ENCODE measurements at regions not wholly inside any gene's neighbourhood (a gene's known extent, or its start where the extent isn't known, plus 50 kb on each side); places are given as distances from the start of the nearest gene placed in this dataset.

GRCh38 chr20:19937651-19938420 lies 79.3 kb upstream of the NAA20 start:
- DNase-seq (ENCODE audit: low spot score in 2 of 2): no peak
- Histone ChIP-seq H3K9me3 (no peaks in the 10 kb centered on the region), H3K4me3 (peak overlapping the region in 1 of 4 donors; percentile 44), H3K27me3 (no peaks in the 10 kb centered on the region), H3K27ac (peak overlapping the region in 3 of 4 donors; percentile 21 to 83 (median 83)), H3K4me1 (peaks cover 0 to 63% (median 18%) of the 10 kb centered on the region in 4 donors), H3K36me3 (peaks cover 0 to 37% (median 0%) of the 10 kb centered on the region in 3 donors)
- 82% methylated on average over 8 of the region's 8 CpGs for WGBS, 2 donors
- TF ChIP-seq POLR2A (IDR thresholded peaks at IDR 0.05) (no peak), EP300 (IDR thresholded peaks at IDR 0.05) (no peak), CTCF (IDR thresholded peaks at IDR 0.05) (no peak)

GRCh38 chr20:19938421-19939090 lies 78.6 kb upstream of the NAA20 start:
- WGBS, 2 donors: 96% methylated on average over 4 of the region's 4 CpGs
- no peak overlapping the region for H3K27ac ChIP-seq

GRCh38 chr20:19940988-19941460 lies 76.1 kb upstream of the NAA20 start:
- H3K4me1 ChIP-seq: peaks cover 0 to 70% (median 31%) of the 10 kb centered on the region in 4 donors

More at GRCh38 chr20:19938421-19939090, 78.6 kb upstream of the NAA20 start:
- H3K27me3 ChIP-seq: no peaks in the 10 kb centered on the region
- no peaks in the 10 kb centered on the region for H3K9me3 ChIP-seq
- TF ChIP-seq POLR2A (IDR thresholded peaks at IDR 0.05) (no peak), CTCF (IDR thresholded peaks at IDR 0.05) (no peak), EP300 (IDR thresholded peaks at IDR 0.05) (no peak)
- peaks cover 0 to 37% (median 0%) of the 10 kb centered on the region in 3 donors for H3K36me3 ChIP-seq
- H3K4me1 ChIP-seq: peaks cover 0 to 65% (median 22%) of the 10 kb centered on the region in 4 donors
- no peak overlapping the region for H3K4me3 ChIP-seq
- DNase-seq (ENCODE audit: low spot score in 2 of 2): no peak

GRCh38 chr20:19942611-19943010 lies 74.6 kb upstream of the NAA20 start:
- no peak for DNase-seq (ENCODE audit: low spot score in 2 of 2)
- Histone ChIP-seq H3K36me3 (peaks cover 0 to 26% (median 0%) of the 10 kb centered on the region in 3 donors), H3K27ac (peak overlapping the region in 3 of 4 donors; percentile 25 to 69 (median 45)), H3K4me1 (peaks cover 0 to 68% (median 35%) of the 10 kb centered on the region in 4 donors), H3K27me3 (no peaks in the 10 kb centered on the region), H3K4me3 (no peak overlapping the region), H3K9me3 (no peaks in the 10 kb centered on the region)
- 90 to 100% methylated on average over 1 of the region's 1 CpG for WGBS, 2 donors
- TF ChIP-seq EP300 (IDR thresholded peaks at IDR 0.05): no peak
- TF ChIP-seq POLR2A (IDR thresholded peaks at IDR 0.05): no peak
- no peak for TF ChIP-seq CTCF (IDR thresholded peaks at IDR 0.05)

More at GRCh38 chr20:19940988-19941460, 76.1 kb upstream of the NAA20 start:
- Histone ChIP-seq H3K27ac (peak overlapping the region in 2 of 4 donors; percentile 39), H3K4me3 (no peak overlapping the region), H3K9me3 (no peaks in the 10 kb centered on the region), H3K36me3 (peaks cover 0 to 30% (median 0%) of the 10 kb centered on the region in 3 donors), H3K27me3 (no peaks in the 10 kb centered on the region)
- TF ChIP-seq POLR2A (IDR thresholded peaks at IDR 0.05) (no peak), CTCF (IDR thresholded peaks at IDR 0.05) (no peak), EP300 (IDR thresholded peaks at IDR 0.05) (no peak)
- WGBS, 2 donors: 82 to 88% methylated on average over 4 of the region's 4 CpGs
- DNase-seq (ENCODE audit: low spot score in 2 of 2): no peak

Measured in tibial nerve (tissue), 4 donors.